ENCODE measurements at regions not wholly inside any gene's neighbourhood (a gene's known extent, or its start where the extent isn't known, plus 50 kb on each side); places are given as distances from the start of the nearest gene placed in this dataset.

GRCh38 chr2:212919238-212919637, 232.2 kb downstream of the IKZF2 start:
- TF ChIP-seq EZH2 (IDR thresholded peaks at IDR 0.05; ENCODE audit: borderline replicate concordance, low read length), result no peak
- TF ChIP-seq, protein P1, sequence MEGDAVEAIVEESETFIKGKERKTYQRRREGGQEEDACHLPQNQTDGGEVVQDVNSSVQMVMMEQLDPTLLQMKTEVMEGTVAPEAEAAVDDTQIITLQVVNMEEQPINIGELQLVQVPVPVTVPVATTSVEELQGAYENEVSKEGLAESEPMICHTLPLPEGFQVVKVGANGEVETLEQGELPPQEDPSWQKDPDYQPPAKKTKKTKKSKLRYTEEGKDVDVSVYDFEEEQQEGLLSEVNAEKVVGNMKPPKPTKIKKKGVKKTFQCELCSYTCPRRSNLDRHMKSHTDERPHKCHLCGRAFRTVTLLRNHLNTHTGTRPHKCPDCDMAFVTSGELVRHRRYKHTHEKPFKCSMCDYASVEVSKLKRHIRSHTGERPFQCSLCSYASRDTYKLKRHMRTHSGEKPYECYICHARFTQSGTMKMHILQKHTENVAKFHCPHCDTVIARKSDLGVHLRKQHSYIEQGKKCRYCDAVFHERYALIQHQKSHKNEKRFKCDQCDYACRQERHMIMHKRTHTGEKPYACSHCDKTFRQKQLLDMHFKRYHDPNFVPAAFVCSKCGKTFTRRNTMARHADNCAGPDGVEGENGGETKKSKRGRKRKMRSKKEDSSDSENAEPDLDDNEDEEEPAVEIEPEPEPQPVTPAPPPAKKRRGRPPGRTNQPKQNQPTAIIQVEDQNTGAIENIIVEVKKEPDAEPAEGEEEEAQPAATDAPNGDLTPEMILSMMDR (IDR thresholded peaks at IDR 0.05; ENCODE audit: low read length), result no peak
